ENCODE measurements at regions not wholly inside any gene's neighbourhood (a gene's known extent, or its start where the extent isn't known, plus 50 kb on each side); places are given as distances from the start of the nearest gene placed in this dataset.

- TF ChIP-seq, protein P1, sequence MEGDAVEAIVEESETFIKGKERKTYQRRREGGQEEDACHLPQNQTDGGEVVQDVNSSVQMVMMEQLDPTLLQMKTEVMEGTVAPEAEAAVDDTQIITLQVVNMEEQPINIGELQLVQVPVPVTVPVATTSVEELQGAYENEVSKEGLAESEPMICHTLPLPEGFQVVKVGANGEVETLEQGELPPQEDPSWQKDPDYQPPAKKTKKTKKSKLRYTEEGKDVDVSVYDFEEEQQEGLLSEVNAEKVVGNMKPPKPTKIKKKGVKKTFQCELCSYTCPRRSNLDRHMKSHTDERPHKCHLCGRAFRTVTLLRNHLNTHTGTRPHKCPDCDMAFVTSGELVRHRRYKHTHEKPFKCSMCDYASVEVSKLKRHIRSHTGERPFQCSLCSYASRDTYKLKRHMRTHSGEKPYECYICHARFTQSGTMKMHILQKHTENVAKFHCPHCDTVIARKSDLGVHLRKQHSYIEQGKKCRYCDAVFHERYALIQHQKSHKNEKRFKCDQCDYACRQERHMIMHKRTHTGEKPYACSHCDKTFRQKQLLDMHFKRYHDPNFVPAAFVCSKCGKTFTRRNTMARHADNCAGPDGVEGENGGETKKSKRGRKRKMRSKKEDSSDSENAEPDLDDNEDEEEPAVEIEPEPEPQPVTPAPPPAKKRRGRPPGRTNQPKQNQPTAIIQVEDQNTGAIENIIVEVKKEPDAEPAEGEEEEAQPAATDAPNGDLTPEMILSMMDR (conservative IDR thresholded peaks at IDR 0.05; ENCODE audit: low read depth, low read length) = no peak
- TF ChIP-seq EZH2phosphoT487 (IDR thresholded peaks at IDR 0.05; ENCODE audit: borderline replicate concordance, low read length) (no peak), EZH2 (IDR thresholded peaks at IDR 0.05; ENCODE audit: low read length, unreplicated experiment) (no peak)
- H3K79me2 ChIP-seq (ENCODE audit: low read length) = no peaks in the 10 kb centered on the region
- H3K4me2 ChIP-seq (ENCODE audit: low read length) = peak overlapping the region; percentile 43
- H3K9me2 ChIP-seq (replicated peaks; ENCODE audit: low read length) = no peaks in the 10 kb centered on the region
- no peaks in the 10 kb centered on the region for H3F3A ChIP-seq (ENCODE audit: low read length, unreplicated experiment)
- CTCF ChIA-PET = no interaction called here
- BruUV-seq (replicated peaks) = no TSS peak
- no peaks in the 10 kb centered on the region for H3K9me3 ChIP-seq (ENCODE audit: low read length)
- H3K36me3 ChIP-seq (ENCODE audit: low read depth, low read length) = no peaks in the 10 kb centered on the region
- H4K20me1 ChIP-seq (ENCODE audit: low read length) = no peaks in the 10 kb centered on the region
- peaks cover 14% of the 10 kb centered on the region for H3K4me1 ChIP-seq (ENCODE audit: insufficient read depth, low read length)
- intact Hi-C loops (cut with micrococcal nuclease) = loop anchor here (1.0 kb wide), 2 partner anchors 43 to 136 kb away; no protein-coding TSS in a partner anchor
- H3K27ac ChIP-seq (ENCODE audit: low read length) = peak overlapping the region; percentile 8; the same call in 1 of the 2 replicates
- POLR2A ChIA-PET (ENCODE audit: unreplicated experiment) = no interaction called here
- no peak overlapping the region for H3K9ac ChIP-seq (ENCODE audit: low read length)
- no peak overlapping the region for H3K4me3 ChIP-seq (ENCODE audit: low read length)
- no peaks in the 10 kb centered on the region for H3K27me3 ChIP-seq (ENCODE audit: low read length)
- peak; percentile 87 for DNase-seq
- H2AFZ ChIP-seq (ENCODE audit: low read length) = peak overlapping the region; percentile 45; the same call in 1 of the 2 replicates
- peak; percentile 85 for ATAC-seq
These were observed 222.0 kb upstream of the FN1 start for GRCh38 chr2:215657844-215658243.

- intact Hi-C loops (cut with micrococcal nuclease) = no loop called here
- Histone ChIP-seq H2AFZ (ENCODE audit: low read length) (no peak overlapping the region), H4K20me1 (ENCODE audit: low read length) (no peaks in the 10 kb centered on the region), H3K27me3 (ENCODE audit: low read length) (no peaks in the 10 kb centered on the region), H3K4me1 (ENCODE audit: insufficient read depth, low read length) (peaks cover 14% of the 10 kb centered on the region), H3F3A (ENCODE audit: low read length, unreplicated experiment) (no peaks in the 10 kb centered on the region), H3K79me2 (ENCODE audit: low read length) (no peaks in the 10 kb centered on the region), H3K27ac (ENCODE audit: low read length) (no peak overlapping the region), H3K36me3 (ENCODE audit: low read depth, low read length) (no peaks in the 10 kb centered on the region), H3K9me2 (replicated peaks; ENCODE audit: low read length) (no peaks in the 10 kb centered on the region), H3K4me3 (ENCODE audit: low read length) (no peak overlapping the region), H3K9me3 (ENCODE audit: low read length) (no peaks in the 10 kb centered on the region), H3K9ac (ENCODE audit: low read length) (no peak overlapping the region), H3K4me2 (ENCODE audit: low read length) (no peak overlapping the region)
- POLR2A ChIA-PET (ENCODE audit: unreplicated experiment) = no interaction called here
- BruUV-seq (replicated peaks) = no TSS peak
- DNase-seq = no peak
- ATAC-seq = no peak
- TF ChIP-seq EZH2phosphoT487 (IDR thresholded peaks at IDR 0.05; ENCODE audit: borderline replicate concordance, low read length) (no peak), EZH2 (IDR thresholded peaks at IDR 0.05; ENCODE audit: low read length, unreplicated experiment) (no peak)
- TF ChIP-seq, protein P1 (conservative IDR thresholded peaks at IDR 0.05; ENCODE audit: low read depth, low read length) = no peak
- CTCF ChIA-PET = interaction anchor here (0.6 kb wide), 1 partner anchor 49 kb away, joined by 3 read pairs; no protein-coding TSS in a partner anchor
These were observed 218.4 kb upstream of the FN1 start for GRCh38 chr2:215654148-215654819.
